ELF-1 (cell line): ENCODE measurements at regions not wholly inside any gene's neighbourhood (a gene's known extent, or its start where the extent isn't known, plus 50 kb on each side); places are given as distances from the start of the nearest gene placed in this dataset.

Experiments used
- DNase-seq: peaks from one replicate; pipeline ENCODE4 v3.0.0-alpha.2; 2016; ENCODE audit warnings: low read depth, low spot score

DNA sequence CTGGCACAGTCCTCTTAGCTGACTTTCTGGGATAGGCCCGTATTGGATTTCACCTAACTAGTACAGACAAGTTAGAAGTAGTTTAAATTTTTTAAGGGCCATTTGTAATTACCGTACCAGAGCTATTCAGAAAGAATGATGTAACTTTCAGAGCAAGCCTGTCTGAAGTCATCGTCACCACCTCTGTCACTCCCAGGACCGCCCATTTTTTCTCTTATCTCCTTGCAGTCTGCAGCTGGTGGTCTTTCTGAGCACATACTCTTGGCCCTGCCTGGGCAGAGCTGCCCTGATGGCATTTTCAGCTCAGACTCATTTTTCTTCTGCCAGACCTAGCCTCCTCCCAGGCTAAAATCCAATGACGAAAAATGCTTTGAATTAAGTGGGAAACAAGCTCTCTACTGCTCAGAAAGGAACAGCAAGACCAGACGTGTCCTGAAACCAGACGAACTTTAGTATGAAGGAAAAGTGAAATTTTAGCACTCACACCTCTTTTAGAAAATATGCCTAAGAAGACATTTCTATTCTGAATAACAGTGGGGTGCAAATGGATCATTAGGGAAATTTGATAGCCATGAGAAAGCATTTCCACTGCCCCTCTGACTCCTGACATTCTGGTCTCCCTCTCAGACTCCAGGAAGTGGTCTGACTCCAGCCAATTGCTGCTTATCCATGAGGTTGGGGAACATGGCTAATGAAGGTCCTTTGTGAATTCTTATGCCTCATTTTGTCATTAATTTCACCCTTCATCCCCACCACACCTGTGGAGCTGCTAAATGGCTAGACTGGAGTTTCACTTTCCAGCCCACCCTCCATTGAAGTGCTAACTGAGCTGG, 162.4 kb upstream of the GYPA start:
- no peak for DNase-seq

DNA sequence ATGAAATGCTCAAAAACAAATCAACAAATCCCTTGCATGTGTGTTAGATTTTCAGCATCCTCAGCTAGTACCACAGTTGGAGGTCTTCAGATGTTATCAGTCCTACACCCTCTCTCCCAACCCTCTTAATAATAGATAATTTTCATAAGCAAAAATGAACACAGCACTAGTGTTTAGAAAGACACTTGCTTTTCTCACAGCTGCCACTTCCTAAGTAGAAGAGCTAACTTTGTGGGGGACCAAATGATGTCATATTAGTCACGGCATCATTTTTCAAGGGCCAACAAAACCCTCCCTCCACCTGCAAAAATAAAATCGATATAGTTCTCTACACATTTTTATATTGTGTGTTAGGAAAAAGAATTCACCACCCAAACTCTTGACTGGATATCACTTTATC, 163.5 kb upstream of the GYPA start:
- no peak for DNase-seq

DNA sequence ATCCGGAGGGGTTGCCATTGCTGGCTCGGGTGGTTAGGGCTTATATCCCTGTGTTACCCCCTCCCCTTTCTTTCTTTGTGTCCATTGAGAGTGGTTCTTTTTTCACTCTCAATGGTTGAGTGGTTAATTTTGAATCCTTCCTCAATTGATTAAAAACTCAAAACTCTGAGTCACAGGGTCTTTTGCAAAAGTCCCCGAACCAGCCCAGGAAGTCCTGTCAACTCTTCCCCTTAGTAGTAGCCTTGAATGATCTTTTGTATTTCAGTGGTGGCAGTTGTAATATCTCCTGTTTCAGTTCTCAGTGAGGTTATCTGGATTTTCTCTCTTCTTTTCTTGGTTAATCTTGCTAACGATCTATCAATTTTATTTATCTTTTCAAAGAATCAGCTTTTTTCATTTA, 170.0 kb upstream of the GYPA start:
- DNase-seq, result no peak

DNA sequence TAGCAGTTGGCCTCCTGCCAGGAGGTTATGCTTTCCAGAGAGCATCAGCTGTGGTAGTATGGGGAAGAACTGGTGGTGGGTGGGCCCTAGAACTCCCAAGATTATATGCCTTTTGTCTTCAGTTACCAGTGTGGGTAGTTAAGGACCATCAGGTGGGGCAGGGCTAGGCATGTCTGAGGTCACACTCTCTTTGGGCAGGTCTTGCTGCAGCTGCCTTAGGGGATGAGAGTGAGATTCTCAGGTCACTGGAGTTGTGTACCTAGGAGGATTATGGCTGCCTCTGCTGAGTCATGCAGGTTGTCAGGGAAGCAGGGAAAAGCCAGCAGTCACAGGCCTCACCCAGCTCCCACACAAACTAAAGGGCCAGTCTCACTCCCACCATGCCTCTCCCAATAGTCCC, 172.9 kb upstream of the GYPA start:
- DNase-seq, result no peak

DNA sequence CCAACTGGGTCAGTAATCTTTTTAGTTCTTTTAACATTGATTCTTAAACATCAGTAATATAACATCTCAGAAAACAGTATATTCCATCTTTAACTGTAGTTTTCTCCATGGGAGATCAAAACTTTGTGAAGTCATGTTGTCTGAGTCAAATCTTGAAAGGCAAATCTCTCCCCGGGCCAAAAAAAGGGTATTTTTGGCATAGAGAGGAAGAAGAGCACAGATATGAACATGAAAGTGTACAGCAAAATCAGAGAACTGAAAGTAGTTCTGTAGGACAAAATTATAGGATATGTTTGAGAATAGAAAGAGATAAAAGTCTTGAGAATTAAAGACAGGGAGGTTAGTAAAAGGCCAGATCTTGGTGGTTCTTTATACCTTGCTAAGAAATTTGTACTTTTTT, 176.4 kb upstream of the GYPA start:
- no peak for DNase-seq

DNA sequence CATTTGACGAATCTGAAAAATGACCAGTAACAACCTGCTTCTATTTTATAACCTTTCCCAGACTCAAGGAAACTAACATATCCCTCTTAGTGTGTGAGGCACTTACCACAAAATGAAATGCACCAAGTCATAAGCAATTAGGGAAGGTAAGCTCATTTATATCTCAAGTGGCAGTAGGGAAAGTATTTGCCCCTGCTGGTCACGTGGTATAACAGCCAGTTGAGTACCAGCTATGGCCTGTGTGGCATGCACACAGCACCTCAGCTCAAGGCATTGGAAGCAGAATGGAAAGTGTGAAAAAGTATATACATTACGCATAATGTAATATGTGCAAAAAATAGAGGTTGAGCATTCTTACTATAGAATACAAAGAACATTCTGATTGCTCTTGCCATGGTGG, 178.3 kb upstream of the GYPA start:
- DNase-seq, result no peak

DNA sequence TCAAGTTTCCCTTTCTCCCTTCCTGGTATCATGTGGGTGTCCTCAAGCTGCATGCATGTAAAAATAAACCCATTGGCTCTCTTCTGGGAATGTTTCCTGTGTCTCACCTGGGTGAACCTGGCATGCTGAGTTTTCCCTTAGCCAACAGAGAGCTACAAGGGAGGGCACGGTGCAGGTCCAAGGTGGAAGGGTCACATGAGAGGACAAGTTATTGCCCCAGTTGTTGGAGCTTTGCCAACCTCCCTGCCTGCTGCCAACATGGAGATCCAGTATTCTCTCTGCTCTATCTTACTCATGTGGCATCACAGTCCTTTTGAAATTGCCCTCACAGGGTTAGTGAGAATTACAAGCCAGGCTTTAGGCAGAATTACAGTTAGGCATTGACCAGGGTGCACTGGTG, 196.1 kb upstream of the GYPA start:
- no peak for DNase-seq

DNA sequence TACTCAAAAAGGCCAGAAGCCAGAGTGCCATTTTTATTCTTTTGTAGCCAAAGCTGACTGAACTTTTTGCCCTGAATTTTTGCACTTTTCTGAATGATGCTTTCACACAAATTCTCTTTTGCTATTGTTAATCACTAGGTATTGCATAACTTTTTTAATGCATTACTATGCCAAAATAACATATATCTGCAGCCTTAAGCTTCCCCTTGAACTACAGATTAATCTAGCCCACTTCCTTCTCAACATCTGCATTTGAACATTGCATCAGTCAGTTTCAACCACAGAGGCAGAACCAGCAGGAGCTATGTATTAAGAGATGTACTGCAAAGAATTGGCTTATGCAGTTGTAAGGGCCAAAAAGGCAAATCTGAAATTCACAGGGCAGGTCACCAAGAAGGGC, 197.6 kb upstream of the GYPA start:
- no peak for DNase-seq

DNA sequence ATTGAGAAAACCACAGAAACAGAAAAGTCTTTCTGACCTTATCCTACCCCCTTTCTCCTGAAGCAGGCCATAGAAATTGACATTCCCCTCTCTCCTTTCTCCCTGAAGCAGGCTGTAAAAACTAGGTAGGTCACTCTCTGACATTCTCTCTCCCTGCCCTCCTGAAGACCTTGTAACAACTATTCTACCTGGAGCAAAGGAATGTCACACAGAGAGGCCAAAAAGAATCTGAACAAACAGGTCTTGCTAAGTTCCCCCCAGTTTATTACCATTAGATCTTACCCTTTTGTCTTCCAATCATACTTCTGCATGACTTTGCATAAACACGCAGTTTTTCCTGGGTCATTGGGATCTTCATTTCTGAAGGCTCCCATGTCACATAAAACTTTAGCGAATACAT, 198.3 kb upstream of the GYPA start:
- DNase-seq, result peak; percentile 53

DNA sequence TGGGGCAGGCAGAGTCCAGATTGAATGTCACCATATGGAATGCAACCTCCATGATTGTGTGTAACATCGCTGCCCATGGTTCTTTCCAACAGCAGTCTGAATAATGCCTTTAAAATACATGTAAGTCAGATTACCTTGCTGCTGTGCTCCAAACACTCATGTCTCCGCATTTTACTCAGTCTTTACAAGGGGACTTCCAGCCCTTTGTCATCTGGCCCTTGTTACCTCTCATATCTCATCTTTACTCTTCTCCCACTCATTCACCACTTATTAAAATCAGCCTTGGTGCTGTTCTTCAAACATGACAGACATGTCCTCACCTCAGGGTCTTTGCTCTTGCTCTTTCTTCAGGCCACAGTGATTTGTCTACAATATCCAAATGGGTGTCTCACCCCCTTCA, 200.4 kb upstream of the GYPA start:
- no peak for DNase-seq

DNA sequence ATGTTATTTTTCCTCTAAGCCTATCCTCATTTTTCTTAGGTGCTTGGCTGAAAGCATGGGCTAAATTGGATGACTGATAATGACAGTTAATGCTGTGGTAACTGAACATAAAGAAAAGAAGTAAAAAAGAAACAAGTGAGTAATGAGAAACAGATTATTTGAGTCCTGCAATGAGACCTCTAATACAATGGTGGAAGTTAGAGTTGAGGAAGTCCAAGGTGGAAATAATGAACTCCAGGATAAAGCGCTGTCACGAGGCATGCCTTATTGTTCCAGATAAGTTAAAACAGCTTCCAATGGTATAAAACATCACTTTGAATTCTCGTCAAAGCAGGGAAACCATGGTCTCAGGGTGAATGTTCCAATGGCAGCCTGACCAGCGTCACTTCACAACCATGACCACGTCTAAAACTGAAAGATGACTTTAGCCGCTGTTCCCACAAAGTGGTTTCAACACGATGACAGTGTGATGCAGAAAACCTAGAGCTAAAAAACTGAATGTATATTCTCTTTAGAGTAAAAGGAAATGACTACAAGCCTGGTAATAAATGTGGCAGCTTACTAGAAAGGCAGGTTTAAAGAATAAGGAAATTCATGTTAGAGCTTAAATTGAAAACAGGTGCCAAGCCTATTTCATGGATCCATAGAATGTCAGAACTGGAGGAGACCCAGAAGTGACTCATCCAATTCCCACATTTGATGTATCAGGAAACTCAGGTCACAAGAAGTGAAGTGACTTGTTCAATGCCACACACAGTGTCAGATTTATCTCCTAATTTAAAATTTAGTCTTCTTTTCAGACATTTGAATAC, 202.6 kb upstream of the GYPA start:
- no peak for DNase-seq

DNA sequence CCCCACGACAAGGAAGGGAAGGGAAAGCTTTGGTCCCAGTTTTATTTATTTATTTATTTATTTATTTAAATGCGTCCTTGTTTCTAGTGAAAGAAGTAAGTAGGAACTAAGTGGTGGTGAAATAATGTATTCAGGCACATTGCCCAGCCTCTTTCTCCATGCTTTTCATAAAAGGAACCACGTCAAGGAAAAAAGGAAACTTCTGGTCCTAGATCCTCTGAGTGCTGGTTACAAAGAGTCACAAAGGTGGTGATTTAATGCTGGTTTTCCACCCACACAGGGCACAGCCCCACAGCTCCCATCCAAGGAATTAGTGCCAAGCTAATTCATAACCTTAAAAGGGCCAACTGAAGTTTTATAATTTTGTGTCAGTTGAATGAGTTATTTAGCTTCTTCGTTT, 206.6 kb upstream of the GYPA start:
- no peak for DNase-seq

DNA sequence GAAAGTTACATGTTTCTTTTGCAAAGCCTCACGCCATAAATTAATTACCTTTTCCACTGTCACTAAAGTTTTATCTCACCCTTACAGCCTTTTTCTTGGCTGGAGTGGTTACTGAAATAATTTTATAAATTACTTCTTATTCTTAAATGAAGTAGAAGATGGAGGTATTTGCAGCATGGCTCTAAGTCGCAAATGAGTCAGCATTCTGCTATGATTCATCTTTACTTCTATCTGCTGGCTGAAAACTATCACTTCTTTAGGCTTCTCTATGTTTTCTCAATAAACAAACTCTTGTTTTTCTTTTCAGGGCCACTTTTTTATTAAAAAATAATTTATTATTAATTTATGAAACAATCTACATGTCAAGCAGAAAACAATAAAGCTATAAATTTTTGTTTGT, 210.2 kb upstream of the GYPA start:
- DNase-seq, result no peak

DNA sequence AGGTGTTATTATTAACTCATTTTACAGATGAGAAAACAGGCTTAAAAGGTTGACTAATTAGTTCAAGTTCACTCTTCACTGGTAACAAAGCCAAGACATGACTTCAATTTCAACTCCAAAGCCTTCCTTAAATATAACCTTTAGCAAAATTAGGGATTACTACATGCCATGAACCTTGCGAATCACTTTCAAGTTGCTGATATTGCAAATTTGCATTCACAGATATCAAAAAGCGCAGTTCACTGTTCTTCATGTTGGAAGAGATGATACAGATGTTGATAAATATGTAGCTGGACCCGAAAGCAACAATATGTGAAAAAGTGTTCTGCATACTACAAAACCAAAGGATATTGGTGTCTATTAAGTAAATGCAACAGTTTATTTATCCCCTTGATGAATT, 210.8 kb upstream of the GYPA start:
- no peak for DNase-seq

DNA sequence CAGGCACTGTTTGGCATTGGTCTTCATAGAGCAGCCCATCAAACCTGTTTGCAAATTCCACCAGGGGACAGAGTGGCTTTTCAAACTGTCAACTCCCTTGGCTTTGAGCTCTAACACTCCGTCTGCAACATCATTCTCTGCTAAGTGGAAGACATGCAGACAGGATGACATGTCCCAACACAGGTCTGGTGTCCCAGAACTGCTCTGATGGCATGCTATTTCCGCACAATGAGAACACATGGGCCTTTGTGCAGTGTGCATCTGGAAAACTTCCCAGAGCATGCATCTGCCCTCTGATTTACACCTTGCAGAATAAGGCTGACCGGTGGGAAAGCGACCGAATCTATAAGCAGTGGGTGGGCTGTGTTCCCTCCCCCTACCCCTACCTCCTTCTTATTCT, 212.8 kb upstream of the GYPA start:
- no peak for DNase-seq

DNA sequence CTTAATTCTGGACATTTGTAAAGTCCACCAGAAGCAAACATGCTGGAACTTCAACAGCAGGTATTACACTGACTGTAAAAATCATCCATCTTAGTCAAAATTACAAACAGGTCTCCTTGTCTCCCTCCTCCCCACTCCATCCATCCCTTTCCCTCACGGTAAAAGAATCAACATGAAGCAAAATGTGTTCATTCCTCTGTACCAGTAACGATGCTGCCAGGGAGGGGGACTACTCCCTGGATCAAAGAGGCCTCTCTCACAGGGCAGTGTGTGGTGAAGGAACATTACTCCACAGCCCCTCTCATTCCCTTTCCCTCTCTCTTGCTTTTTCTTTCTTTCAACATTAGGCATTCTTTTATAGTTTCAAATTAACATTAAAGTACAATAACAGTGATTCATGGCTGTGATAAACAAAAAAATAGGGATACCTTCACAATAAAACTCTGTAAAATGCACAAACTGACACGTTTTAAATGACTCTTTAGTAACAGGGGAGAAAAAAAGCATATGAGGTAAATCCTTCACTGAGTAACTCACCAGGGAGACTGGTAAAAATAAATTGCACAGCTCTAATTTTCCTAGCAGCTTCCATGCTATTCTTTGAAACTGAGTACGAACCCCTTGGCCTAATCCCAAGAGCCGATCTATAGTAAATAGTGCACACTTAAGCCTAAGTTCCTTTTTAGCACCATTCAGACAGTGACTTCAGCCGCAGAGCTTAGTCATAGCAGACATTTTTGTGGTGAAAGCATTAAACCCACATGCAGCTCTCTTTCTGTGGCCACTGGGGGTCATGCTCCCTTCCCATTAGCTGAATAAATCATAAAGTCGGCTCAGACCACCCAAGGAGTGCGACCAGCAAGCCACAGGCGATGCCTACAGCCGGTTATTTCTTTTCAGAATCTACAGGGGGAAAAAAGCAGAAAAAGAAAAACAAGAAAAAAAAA, 215.6 kb upstream of the GYPA start:
- peak; percentile 70 for DNase-seq

DNA sequence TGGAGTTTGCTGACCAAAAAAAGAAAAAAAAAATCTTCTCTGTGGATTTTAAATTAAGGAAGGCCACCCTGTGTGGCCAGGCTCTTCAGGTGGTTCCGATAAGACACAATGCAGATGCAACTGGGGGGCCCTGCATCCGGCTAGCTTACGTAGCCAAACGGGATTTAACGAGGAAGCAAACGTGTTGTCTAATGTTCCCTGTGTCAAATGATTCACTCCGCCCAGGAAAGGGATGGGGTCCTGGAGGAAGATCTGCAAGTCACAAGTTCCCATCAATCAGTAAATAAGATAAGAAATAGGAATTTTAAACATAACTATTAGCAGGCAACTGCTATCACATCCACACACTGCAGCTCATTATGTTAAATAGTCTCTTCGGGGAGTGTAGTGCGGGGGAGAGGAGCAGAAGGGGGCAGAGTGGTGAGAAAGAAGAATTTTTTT, 216.4 kb upstream of the GYPA start:
- peak; percentile 44 for DNase-seq

DNA sequence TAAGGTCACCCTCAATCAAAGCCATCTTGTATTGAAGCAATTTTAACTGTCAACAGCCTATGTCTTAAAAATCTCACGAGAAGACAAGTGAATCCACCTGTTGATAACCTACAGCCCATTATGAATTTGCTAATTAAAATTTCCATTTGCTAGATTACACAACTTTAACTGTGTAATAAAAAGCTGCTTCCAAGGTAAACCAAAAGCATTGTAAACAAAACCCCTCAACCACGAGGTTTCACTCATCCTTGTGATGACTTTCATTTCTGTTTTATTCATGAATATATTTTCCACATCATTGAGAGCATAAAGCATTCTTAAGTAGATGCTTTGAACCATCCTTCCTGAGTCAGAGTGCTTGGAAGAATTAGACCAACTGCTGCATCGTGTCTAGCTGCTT, 217.5 kb upstream of the GYPA start:
- DNase-seq, result no peak

DNA sequence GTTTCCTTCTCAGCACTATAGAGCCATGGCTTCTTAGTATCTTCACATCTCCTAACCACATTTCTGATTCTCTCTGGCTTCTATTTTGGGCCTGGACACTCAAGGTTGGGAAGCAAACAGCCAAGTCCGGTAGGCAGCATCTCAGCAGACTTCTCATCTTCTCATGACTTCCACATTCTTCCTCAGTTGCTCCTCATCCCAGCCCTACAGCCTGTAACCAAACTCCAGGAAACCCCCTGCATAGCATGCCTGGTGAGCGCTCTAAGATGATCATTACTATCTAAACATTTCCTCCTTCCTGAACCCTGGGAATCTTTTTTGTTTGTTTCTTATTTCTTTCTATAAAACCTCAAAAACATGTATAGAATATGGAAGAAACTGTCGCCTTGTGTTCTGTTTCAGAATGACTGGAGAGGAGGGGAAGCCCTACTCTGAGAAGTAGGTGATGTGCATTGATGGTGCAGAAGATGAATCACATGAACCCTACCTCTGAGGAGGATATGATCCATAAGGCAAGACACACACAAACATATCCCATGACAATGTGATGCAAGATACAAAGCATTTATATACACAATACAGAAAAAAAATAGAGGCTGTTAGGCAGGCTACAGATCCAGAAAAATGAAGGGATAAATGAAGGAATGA, 219.8 kb upstream of the GYPA start:
- no peak for DNase-seq

DNA sequence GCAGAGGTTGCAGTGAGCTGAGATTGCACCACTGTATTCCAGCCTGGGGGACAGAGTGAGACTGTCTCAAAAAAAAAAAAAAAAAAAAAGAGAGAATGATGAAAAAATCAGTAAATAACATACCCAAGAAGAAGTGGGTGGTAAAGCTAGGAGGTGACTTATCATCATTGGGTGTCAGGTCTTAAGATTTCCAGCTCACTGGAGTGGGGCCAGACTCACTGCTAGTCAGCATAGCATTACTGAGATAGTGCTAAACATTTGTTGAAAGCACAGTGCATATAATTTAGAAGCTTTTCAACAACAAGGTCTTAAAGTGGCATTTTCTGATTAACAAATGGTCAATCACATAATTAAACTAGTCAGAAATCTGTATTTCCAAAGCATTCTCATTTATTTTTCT, 221.8 kb upstream of the GYPA start:
- no peak for DNase-seq

DNA sequence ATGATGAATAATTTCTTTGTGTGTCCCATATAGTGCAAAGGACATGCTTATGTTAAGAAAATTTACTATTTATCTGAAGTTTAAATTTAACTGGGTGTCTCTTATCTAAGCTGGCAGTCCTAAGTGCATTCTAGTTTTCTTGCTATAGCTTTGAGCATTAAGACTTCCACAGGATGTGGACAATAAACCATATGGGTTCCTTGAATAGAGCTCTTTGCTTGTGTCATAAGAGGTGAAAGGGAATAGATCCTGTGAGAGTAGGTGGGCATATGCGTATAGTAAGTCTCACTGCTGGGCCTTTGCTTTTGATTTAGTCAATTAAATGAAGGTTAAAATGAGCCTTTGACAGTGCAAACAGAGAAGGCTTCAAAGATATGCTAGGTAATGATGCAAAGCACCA, 223.4 kb upstream of the GYPA start:
- no peak for DNase-seq

DNA sequence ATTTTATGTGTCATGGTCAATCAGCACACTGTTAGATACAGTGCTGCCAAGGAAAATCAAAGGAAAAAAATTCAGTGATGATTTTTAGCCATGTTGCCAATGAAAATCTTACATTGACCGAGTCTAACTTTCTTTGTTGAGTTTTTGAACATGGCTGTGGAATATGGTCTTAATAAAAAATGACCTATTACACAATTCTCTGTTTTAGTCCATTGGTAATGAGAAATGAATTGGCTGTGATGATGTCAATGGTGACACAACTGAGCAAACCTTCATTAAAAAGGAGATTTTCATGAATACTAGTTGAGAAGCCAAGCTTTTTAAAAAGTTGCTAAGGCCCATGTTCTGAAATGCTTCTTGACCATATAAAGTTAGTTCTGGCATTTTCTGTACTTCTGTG, 225.9 kb upstream of the GYPA start:
- DNase-seq, result no peak
